ENCODE measurements at regions not wholly inside any gene's neighbourhood (a gene's known extent, or its start where the extent isn't known, plus 50 kb on each side); places are given as distances from the start of the nearest gene placed in this dataset.

DNA sequence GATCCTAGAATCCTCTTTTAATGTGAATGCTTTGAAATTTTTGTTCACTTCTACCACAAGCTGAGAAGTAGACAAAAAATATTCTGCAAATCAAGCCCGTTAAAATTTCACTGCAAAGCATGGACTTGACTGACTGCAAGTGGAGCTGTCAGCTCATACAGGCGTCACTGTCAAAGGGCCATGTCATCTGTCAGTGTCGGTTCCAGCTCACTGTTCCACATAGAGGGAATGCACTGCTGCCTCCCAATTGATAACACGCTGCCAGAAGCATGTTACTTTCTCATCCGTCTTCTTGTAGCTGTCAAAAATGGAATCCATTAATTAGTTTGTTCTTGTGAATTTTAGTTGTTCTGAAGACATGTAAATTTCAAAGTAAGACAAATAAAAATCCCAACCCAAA lies 50.4 kb upstream of the FBXL4 start:
- TF ChIP-seq, protein P1, sequence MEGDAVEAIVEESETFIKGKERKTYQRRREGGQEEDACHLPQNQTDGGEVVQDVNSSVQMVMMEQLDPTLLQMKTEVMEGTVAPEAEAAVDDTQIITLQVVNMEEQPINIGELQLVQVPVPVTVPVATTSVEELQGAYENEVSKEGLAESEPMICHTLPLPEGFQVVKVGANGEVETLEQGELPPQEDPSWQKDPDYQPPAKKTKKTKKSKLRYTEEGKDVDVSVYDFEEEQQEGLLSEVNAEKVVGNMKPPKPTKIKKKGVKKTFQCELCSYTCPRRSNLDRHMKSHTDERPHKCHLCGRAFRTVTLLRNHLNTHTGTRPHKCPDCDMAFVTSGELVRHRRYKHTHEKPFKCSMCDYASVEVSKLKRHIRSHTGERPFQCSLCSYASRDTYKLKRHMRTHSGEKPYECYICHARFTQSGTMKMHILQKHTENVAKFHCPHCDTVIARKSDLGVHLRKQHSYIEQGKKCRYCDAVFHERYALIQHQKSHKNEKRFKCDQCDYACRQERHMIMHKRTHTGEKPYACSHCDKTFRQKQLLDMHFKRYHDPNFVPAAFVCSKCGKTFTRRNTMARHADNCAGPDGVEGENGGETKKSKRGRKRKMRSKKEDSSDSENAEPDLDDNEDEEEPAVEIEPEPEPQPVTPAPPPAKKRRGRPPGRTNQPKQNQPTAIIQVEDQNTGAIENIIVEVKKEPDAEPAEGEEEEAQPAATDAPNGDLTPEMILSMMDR (IDR thresholded peaks at IDR 0.05; ENCODE audit: insufficient read depth, low read length, missing control alignments), result no peak
- H3K4me3 ChIP-seq (ENCODE audit: low read depth, low read length), result no peak overlapping the region
- POLR2A ChIA-PET, result no interaction called here
- CTCF ChIA-PET, result no interaction called here
- DNase-seq (ENCODE audit: low read depth, low spot score), result no peak
